Mesendoderm (in vitro differentiated cells): ENCODE measurements at regions not wholly inside any gene's neighbourhood (a gene's known extent, or its start where the extent isn't known, plus 50 kb on each side); places are given as distances from the start of the nearest gene placed in this dataset.
"Not testable (repeated sequence)": the region's sequence is repeated elsewhere in the genome, so short reads cannot be mapped to it uniquely, and the experiment has no call there.

ENCODE experiments used
- DNase-seq: peaks from one replicate; pipeline ENCODE4 v3.0.0; 2013
- H2AK5ac ChIP-seq: 2 replicates; pipeline ENCODE4 v1.6.1; 2013; ENCODE audit warnings: low read length, inconsistent platforms
- H2BK120ac ChIP-seq: 2 replicates; pipeline ENCODE4 v1.6.1; 2013; ENCODE audit warnings: low read depth, mild to moderate bottlenecking, low read length, moderate library complexity, mixed read lengths
- H2BK15ac ChIP-seq: replicated peaks from 2 replicates; pipeline ENCODE4 v1.6.1; 2013; ENCODE audit warnings: low read depth, mild to moderate bottlenecking, moderate library complexity
- H2BK5ac ChIP-seq: 2 replicates; pipeline ENCODE4 v1.6.1; 2013; ENCODE audit warnings: low read length, inconsistent platforms
- H3K18ac ChIP-seq: 2 replicates; pipeline ENCODE4 v1.6.1; 2013; ENCODE audit warnings: mild to moderate bottlenecking, low read length, mixed read lengths
- H3K23ac ChIP-seq: one replicate; pipeline ENCODE4 v1.6.1; 2013; ENCODE audit warnings: low read length
- H3K27ac ChIP-seq: 2 replicates; pipeline ENCODE4 v1.5.1; 2013; ENCODE audit warnings: low read depth, mild to moderate bottlenecking, inconsistent platforms, low read length, moderate library complexity
- H3K27me3 ChIP-seq: 2 replicates; pipeline ENCODE4 v1.6.1; 2013; ENCODE audit warnings: low read length, control low read depth, mild to moderate bottlenecking, inconsistent platforms; ENCODE audit not compliant: insufficient read depth, poor library complexity
- H3K36me3 ChIP-seq: 2 replicates; pipeline ENCODE4 v1.6.1; 2013; ENCODE audit warnings: low read length, inconsistent platforms; ENCODE audit not compliant: control insufficient read depth, insufficient read depth
- H3K4ac ChIP-seq: one replicate; pipeline ENCODE4 v1.6.1; 2013; ENCODE audit warnings: low read depth, mild to moderate bottlenecking, low read length, moderate library complexity
- H3K4me1 ChIP-seq: 2 replicates; pipeline ENCODE4 v1.6.1; 2013; ENCODE audit warnings: low read depth, low read length, inconsistent platforms; ENCODE audit not compliant: control insufficient read depth
- H3K4me2 ChIP-seq: 2 replicates; pipeline ENCODE4 v1.6.1; 2013; ENCODE audit warnings: low read length
- H3K4me3 ChIP-seq: 2 replicates; pipeline ENCODE4 v1.5.1; 2013; ENCODE audit warnings: mild to moderate bottlenecking, low read length
- H3K56ac ChIP-seq: one replicate; pipeline ENCODE4 v1.6.1; 2013; ENCODE audit warnings: low read length
- H3K79me1 ChIP-seq: 2 replicates; pipeline ENCODE4 v1.6.1; 2013; ENCODE audit warnings: low read length, inconsistent platforms
- H3K79me2 ChIP-seq: 2 replicates; pipeline ENCODE4 v1.6.1; 2013; ENCODE audit warnings: mild to moderate bottlenecking, low read length; ENCODE audit not compliant: control insufficient read depth, insufficient read depth
- H3K9ac ChIP-seq: 2 replicates; pipeline ENCODE4 v1.6.1; 2013; ENCODE audit warnings: low read length, inconsistent platforms
- H4K5ac ChIP-seq: one replicate; pipeline ENCODE4 v1.6.1; 2013; ENCODE audit warnings: low read length
- H4K8ac ChIP-seq: one replicate; pipeline ENCODE4 v1.6.1; 2013; ENCODE audit warnings: low read depth, mild to moderate bottlenecking, control low read depth, low read length, moderate library complexity
- WGBS: extraction: QIAGEN DNeasy Blood & Tissue Kit; methylation state at CpG from one replicate; pipeline ENCODE4 v1.1.7; 2013; ENCODE audit warnings: low lambda C conversion rate, missing lambda C conversion rate; ENCODE audit not compliant: insufficient coverage; ENCODE audit errors: extremely low coverage; 5-methylcytosine and 5-hydroxymethylcytosine counted together

DNA sequence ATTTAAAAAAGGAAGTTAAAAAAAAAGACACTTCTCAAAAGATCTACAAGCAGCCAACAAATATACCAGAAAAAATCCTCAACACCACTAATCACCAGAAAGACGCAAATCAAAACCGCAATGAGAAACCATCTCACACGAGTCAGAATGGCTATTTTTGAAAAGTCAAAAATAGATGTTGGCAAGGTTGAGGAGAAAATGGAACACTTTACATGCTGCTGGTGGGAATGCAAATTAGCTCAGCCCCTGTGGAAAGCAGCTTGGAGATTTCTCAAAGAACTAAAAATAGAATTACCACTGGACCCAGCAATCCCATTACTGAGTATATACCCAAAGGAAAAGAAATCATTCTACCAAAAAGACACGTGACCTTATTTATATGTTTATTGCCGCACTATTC lies 574.7 kb upstream of the ADAMTS9 start:
- Histone ChIP-seq H3K27ac (no peak overlapping the region), H3K27me3 (no peaks in the 10 kb centered on the region)
- WGBS = no CpG with 5 or more reads among the region's 5 CpGs

DNA sequence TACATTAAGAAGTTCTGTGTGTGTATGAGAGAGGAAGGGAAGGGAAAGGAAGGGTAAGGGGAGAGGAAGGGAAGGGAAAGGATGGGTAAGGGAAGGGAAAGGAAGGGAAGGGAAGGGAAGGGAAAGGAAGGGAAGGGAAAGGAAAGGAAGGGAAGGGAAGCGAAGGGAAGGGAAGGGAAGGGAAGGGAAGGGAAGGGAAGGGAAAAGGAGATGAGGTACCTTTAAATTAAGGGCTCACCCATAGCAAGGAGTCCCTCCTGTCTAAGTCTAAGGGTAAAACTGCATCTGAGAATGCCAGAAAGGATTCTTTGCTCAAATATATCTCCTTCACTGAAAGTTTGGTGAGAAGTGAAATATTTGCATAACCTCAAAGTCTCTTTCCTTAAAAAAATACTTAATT lies 572.1 kb upstream of the ADAMTS9 start:
- H4K8ac ChIP-seq = no peak overlapping the region
- no peak overlapping the region for H3K9ac ChIP-seq
- H3K4me3 ChIP-seq = no peak overlapping the region
- H3K27me3 ChIP-seq = no peaks in the 10 kb centered on the region
- no peak overlapping the region for H2AK5ac ChIP-seq
- no peak overlapping the region for H4K5ac ChIP-seq
- H3K18ac ChIP-seq = no peak overlapping the region
- no peak overlapping the region for H2BK5ac ChIP-seq
- no peak overlapping the region for H3K4ac ChIP-seq
- H3K4me1 ChIP-seq = no peaks in the 10 kb centered on the region
- no peak overlapping the region for H2BK15ac ChIP-seq
- no CpG with 5 or more reads among the region's 1 CpG for WGBS
- no peak overlapping the region for H3K23ac ChIP-seq
- H3K4me2 ChIP-seq = no peak overlapping the region
- no peaks in the 10 kb centered on the region for H3K36me3 ChIP-seq
- no peak overlapping the region for H3K27ac ChIP-seq
- H3K79me1 ChIP-seq = no peaks in the 10 kb centered on the region
- no peaks in the 10 kb centered on the region for H3K79me2 ChIP-seq
- no peak overlapping the region for H3K56ac ChIP-seq
- DNase-seq = no peak
- H2BK120ac ChIP-seq = no peak overlapping the region

More for the DNA sequence above, 574.7 kb upstream of the ADAMTS9 start:
- Histone ChIP-seq H3K4me1 (no peaks in the 10 kb centered on the region), H3K4ac (no peak overlapping the region), H4K8ac (no peak overlapping the region), H3K79me2 (no peaks in the 10 kb centered on the region), H2BK120ac (no peak overlapping the region), H3K9ac (no peak overlapping the region), H3K23ac (no peak overlapping the region), H3K56ac (no peak overlapping the region), H4K5ac (no peak overlapping the region), H2BK5ac (no peak overlapping the region), H3K4me2 (no peak overlapping the region), H3K36me3 (no peaks in the 10 kb centered on the region), H3K18ac (no peak overlapping the region), H3K4me3 (no peak overlapping the region), H2BK15ac (no peak overlapping the region), H3K79me1 (no peaks in the 10 kb centered on the region), H2AK5ac (no peak overlapping the region)
- DNase-seq = no peak

DNA sequence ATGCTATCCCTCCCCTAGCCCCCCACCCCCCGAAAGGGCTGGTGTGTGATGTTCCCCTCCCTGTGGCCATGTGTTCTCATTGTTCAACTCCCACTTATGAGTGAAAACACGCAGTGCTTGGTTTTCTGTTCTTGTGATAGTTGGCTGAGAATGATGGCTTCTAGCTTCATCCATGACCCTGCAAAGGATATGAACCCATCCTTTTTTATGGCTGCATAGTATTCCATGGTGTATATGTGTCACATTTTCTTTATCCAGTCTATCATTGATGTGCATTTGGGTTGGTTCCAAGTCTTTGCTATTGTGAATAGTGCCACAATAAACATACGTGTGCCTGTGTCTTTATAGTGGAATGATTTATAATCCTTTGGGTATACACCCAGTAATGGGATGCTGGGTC lies 565.1 kb upstream of the ADAMTS9 start:
- no CpG with 5 or more reads among the region's 3 CpGs for WGBS

DNA sequence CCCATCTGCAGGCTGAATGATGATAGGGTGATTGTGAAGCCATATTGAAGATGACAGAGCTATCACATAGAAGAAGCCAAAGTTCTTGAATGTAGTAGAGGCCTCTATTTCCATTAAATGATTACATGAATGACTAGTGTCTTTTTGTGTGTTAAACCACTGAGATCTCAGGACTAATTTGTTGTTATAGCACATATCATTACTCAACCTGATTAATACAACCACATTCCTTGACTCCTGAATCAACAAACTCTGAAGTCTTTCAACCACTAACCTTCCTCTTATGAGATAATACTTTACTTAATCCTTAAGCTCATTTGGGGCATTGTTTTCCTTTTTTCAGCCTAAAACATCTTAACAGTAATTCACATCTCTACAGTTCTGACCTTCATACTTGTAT lies 564.5 kb upstream of the ADAMTS9 start:
- DNase-seq = no peak
- no peaks in the 10 kb centered on the region for H3K79me1 ChIP-seq
- H3K27me3 ChIP-seq = no peaks in the 10 kb centered on the region
- no peak overlapping the region for H2BK5ac ChIP-seq
- H3K23ac ChIP-seq = no peak overlapping the region
- H3K36me3 ChIP-seq = no peaks in the 10 kb centered on the region
- no peak overlapping the region for H3K56ac ChIP-seq
- H3K18ac ChIP-seq = no peak overlapping the region
- H2BK120ac ChIP-seq = no peak overlapping the region
- H3K4me1 ChIP-seq = no peaks in the 10 kb centered on the region
- H3K27ac ChIP-seq = no peak overlapping the region
- H3K4me2 ChIP-seq = no peak overlapping the region
- H3K79me2 ChIP-seq = no peaks in the 10 kb centered on the region
- H4K5ac ChIP-seq = no peak overlapping the region
- H4K8ac ChIP-seq = no peak overlapping the region
- no peak overlapping the region for H3K4me3 ChIP-seq
- no peak overlapping the region for H2AK5ac ChIP-seq
- H2BK15ac ChIP-seq = no peak overlapping the region
- no peak overlapping the region for H3K4ac ChIP-seq
- H3K9ac ChIP-seq = no peak overlapping the region

More for the DNA sequence above, 565.1 kb upstream of the ADAMTS9 start:
- not testable (repeated sequence) for H3K79me1 ChIP-seq, H3K23ac ChIP-seq, H3K27me3 ChIP-seq, H3K36me3 ChIP-seq, H3K9ac ChIP-seq, H3K56ac ChIP-seq, H2BK5ac ChIP-seq, H3K4ac ChIP-seq, H2BK120ac ChIP-seq, DNase-seq, H3K4me2 ChIP-seq, H3K18ac ChIP-seq, H4K5ac ChIP-seq, H4K8ac ChIP-seq, H3K79me2 ChIP-seq, H2BK15ac ChIP-seq, H2AK5ac ChIP-seq, H3K4me3 ChIP-seq, H3K27ac ChIP-seq, H3K4me1 ChIP-seq

DNA sequence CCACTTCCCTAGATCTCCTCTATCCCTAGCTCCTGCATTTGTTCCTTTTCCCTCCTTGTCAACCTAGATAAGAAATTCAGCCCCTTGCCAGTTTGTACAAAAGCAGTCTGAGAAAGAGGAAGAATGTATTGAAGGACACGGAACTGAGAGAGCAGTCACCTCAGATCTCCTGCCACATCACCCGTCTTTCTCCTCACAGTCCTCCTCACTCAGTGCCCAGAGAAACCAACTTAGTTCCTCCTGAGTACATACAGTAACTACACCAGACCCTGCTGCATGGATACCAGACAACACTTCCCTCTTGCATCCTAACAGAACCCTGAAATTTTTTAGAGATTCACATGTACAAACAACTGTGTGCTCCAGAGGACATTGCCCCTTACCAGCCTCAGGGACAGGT lies 563.6 kb upstream of the ADAMTS9 start:
- no peak overlapping the region for H2BK5ac ChIP-seq
- no peaks in the 10 kb centered on the region for H3K4me1 ChIP-seq
- no peak overlapping the region for H4K5ac ChIP-seq
- H3K27me3 ChIP-seq = no peaks in the 10 kb centered on the region
- no peak overlapping the region for H2BK15ac ChIP-seq
- no peaks in the 10 kb centered on the region for H3K79me2 ChIP-seq
- peak overlapping the region; percentile 45 for H2AK5ac ChIP-seq
- H3K23ac ChIP-seq = no peak overlapping the region
- no peak overlapping the region for H3K18ac ChIP-seq
- H3K27ac ChIP-seq = no peak overlapping the region
- no peak overlapping the region for H3K4ac ChIP-seq
- no CpG with 5 or more reads among the region's 2 CpGs for WGBS
- H3K9ac ChIP-seq = no peak overlapping the region
- no peak overlapping the region for H3K4me2 ChIP-seq
- H3K36me3 ChIP-seq = no peaks in the 10 kb centered on the region
- no peaks in the 10 kb centered on the region for H3K79me1 ChIP-seq
- no peak overlapping the region for H3K56ac ChIP-seq
- no peak for DNase-seq
- no peak overlapping the region for H4K8ac ChIP-seq
- no peak overlapping the region for H3K4me3 ChIP-seq
- no peak overlapping the region for H2BK120ac ChIP-seq

DNA sequence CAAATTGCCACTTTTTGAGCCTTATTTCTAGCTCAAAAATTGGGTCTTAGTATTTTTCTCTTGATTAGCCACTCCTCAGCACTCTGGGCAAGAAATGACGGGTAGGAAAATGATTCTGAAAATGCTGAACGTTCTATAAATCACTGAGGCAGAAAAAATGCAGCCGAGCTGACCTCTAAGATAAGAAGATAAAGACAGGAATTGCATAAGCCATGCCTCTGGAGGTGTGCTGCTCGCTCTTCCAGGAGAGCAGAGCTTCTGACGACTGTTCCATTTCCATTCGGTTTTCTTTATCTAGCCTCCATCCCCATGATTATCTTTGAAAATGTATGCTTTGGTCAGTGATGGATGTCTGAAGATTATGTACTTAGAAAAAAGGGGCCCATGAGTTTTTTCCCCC lies 558.8 kb upstream of the ADAMTS9 start:
- Histone ChIP-seq H3K79me2 (no peaks in the 10 kb centered on the region), H3K56ac (no peak overlapping the region), H3K23ac (no peak overlapping the region), H2BK15ac (no peak overlapping the region), H2AK5ac (no peak overlapping the region), H2BK120ac (peak overlapping the region; percentile 7), H3K27ac (no peak overlapping the region), H3K79me1 (no peaks in the 10 kb centered on the region), H3K9ac (no peak overlapping the region), H4K5ac (no peak overlapping the region), H3K4me2 (no peak overlapping the region), H4K8ac (no peak overlapping the region), H2BK5ac (no peak overlapping the region), H3K4ac (no peak overlapping the region), H3K36me3 (no peaks in the 10 kb centered on the region), H3K27me3 (no peaks in the 10 kb centered on the region), H3K4me3 (no peak overlapping the region), H3K4me1 (peaks cover 2% of the 10 kb centered on the region), H3K18ac (no peak overlapping the region)
- peak; percentile 34 for DNase-seq
- no CpG with 5 or more reads among the region's 6 CpGs for WGBS
